CD4-positive, alpha-beta T cell treated with Interleukin-6 for 4 hours (primary cell): ENCODE measurements at regions not wholly inside any gene's neighbourhood (a gene's known extent, or its start where the extent isn't known, plus 50 kb on each side); places are given as distances from the start of the nearest gene placed in this dataset.

Source experiments
- DNase-seq: peaks from one replicate; pipeline ENCODE4 v3.0.0-alpha.2; 2020; ENCODE audit warnings: mixed read lengths

GRCh38 chr1:88188038-88188437 lies 496.0 kb upstream of the PKN2 start:
- DNase-seq: no peak

DNA sequence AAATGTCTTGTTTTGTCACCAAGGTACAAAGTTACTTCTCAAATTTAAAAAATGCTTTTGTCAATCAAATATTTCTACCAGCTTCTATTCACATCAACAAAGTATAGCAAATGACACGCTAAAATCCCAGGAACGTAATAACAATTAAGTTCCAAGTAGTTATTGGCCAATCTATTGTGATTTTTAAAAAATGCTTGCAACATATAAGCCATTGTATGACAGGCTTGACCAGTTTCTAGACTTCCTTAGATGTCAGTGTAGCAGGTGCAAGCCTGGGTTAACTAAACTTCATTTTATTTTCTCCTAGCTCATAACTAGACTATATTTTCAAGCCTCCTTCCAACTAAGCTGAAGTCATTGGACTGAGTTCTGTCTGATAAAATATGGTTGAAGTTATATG lies 494.5 kb upstream of the PKN2 start:
- no peak for DNase-seq

DNA sequence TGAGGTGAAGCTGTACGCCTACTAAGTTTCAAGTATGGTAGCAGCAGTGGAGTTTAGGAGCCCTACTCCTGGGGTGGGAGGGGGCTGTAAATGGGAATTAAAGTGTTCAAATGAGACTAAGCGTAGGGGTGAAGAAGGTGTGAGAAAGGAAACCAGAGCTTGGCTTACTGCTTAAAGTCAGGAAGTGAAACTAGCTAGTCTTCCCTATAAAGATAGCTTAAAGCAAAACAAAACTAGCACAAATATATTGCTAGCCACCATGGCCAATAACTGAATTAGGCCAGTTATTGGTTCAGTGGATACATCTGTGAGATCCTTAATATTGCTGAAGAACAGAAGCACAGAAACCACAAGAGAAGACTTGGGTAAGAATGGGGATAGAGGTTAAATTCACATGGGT lies 492.2 kb upstream of the PKN2 start:
- DNase-seq: no peak

DNA sequence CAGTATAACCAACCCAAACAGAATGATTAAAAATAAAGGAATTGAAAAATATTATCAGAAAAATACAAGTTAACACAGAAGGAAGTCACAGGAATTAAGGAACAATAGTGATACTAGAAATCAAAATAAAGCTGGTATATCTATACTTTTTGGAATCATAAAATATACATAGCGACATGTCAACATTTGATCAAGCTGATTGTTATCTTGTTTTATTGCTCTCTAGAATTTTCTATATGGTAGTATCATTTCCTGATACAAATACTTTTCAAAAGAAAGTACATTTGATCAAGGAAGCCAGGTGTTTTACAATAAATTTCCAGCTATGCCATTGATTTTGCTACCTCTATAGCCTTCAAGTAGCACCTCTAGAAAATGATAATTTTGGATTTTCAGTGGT lies 489.5 kb upstream of the PKN2 start:
- no peak for DNase-seq

- DNase-seq: no peak
Measured at GRCh38 chr1:88200545-88200944, 483.5 kb upstream of the PKN2 start.

- no peak for DNase-seq
Measured at GRCh38 chr1:88204111-88204510, 480.0 kb upstream of the PKN2 start.

DNA sequence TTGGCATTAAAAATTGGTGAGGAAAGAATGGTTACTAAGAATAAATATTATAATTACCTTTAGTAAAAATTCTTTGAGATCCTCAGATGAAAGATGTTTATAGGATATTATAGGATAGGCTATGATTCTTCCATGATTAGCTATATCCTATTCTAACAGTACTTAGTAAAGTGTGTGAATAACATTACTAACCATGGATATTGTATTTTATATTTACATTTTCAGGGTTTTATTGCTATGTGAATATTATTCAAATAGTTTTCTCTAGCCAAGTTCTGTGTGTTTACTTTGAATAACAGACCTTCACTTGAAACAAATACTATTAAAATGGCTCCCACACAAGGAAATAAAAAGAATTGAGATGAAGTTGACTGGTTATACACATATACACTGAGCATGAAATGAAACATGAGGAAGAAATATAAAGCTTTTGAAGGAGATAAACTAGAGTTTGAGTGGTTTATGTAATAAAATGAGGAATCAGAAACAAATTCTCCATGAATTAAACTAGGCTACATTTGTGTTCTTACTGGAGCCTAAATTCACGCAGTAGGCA lies 479.4 kb upstream of the PKN2 start:
- DNase-seq: no peak

DNA sequence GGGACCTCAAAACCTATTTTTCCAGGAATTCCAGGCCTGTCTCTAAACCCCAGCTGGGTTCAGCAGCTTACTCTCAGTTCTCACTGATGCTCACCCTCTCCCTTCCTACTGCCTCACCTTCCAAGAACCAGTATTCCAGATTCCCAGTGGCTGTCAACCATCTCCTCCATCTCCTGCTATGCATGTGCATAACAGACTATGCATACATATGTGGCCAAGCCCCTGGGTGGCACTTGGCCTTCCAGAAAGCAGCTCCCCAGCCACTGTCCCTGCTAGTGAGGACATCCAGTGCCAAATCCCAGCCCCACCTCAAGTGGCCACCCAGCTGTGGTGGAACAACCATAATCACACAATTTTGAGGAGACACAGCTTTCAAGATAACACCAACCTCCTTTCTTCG lies 475.7 kb upstream of the PKN2 start:
- DNase-seq: no peak

GRCh38 chr1:88210103-88210787 lies 473.8 kb upstream of the PKN2 start:
- DNase-seq: no peak

- no peak for DNase-seq
Measured at GRCh38 chr1:88216441-88216840, 467.6 kb upstream of the PKN2 start.

GRCh38 chr1:88217386-88217785 lies 466.7 kb upstream of the PKN2 start:
- DNase-seq: no peak

GRCh38 chr1:88219521-88219920 lies 464.6 kb upstream of the PKN2 start:
- no peak for DNase-seq

DNA sequence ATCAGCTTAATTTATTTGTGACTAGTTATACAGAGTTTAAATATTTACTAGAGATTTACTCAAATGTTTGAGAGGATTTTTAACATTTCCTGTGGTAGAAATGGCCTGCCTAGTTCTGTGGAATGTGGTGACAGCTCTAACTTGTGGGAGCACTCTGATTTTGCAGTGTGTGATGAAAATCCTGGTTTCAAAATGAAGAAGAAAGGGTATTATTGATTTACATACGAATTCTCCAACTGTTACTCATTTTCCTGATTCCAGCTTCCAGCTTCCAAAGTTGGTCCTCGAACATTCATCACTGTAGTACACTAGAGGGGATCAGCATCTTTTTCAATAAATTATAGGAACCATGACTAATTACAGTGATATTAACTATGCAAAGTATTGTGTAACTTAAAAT lies 462.7 kb upstream of the PKN2 start:
- no peak for DNase-seq

GRCh38 chr1:88224906-88225305 lies 459.2 kb upstream of the PKN2 start:
- DNase-seq: no peak

DNA sequence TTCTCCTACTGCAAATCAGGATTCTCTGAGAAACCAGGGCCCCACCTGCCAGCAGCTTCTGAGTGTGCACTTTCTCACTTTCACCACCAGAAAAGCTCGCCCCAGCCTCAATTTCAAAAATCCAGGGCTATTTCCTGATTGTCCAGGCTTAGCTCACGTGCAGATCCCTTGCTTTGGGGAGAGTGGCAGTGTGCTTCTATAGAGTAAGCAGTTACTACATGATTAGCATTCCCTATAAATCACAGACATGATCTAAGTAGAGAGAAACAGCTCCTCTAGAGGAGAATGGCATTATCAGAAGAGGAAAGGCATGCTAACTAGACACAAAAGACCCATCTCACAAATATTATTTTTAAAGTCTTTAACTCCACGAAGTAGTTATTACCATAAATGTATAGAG lies 456.0 kb upstream of the PKN2 start:
- no peak for DNase-seq

GRCh38 chr1:88230126-88230525 lies 453.9 kb upstream of the PKN2 start:
- DNase-seq: no peak

DNA sequence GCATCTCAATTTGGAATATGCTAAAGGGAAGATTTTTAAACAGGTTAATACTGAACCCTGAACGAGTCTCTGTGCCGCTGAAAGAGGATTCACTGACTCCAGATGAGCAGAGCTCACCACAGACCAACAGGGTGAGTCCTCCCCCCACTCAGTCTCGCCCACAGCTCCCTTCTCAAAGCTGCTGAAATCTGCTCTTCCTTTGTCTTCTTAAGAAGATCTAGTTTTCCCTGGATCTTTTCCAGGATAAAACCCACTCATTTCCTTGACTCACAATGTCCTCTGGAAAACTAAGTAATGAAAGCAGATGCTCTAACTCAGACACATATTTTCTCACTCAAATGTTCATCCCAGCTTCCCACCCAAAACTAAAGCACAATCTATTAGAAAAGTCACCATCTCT lies 447.0 kb upstream of the PKN2 start:
- no peak for DNase-seq

GRCh38 chr1:88239205-88239604 lies 444.9 kb upstream of the PKN2 start:
- no peak for DNase-seq

DNA sequence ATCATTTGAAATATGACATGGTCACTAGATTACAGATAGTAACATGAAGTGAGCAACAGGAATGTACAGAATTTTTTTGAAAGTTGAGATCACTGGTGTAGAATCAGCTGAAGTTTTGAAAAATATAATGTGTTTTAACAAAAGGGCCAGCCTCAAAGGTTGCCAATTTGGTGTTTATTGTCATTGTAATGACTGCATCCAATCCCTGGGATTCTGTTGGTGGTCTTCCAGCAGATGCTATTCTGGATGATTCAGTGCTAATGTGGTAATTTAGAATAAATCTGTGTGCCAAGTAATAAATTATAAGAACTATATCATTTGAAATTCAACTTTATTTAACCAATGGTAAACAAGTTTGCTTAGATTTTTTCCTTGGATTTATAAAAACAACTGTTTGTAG lies 436.4 kb upstream of the PKN2 start:
- no peak for DNase-seq

GRCh38 chr1:88250915-88251314 lies 433.2 kb upstream of the PKN2 start:
- DNase-seq: no peak

DNA sequence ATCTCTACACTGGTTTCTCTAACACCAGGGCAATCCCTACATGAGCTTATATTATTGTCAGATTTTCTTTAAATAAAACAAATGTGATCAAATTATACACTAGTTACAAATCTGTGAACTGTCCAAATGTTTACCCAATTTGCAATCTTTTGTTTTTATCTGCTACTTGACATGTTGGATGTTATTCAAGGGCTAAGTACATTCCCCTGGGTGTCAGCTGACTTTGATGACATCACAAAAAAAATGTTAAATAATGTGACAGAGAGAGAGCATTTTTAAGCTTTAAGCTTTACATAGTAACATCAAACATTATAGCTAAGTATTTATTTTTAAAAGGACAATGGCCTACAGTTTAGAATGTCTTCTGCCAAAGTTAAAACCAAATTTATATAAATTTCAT lies 431.3 kb upstream of the PKN2 start:
- DNase-seq: no peak

DNA sequence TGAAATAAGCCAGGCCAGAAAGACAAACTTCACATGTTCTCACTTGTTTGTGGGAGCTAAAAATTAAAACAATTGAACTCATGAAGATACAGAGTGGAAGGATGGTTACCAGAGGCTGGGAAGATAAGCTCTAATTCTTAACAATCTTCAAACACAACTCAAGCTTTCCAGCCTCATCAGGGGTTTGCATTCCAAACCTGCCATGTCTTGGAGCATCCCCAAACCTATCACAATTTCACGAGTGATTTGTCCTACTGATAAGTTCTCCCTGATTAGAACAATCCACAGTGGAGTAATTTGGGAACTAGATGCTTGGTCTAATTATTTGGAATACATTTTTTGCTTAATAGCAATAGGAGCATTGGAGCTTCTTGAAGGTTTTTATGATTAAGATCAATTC lies 418.5 kb upstream of the PKN2 start:
- DNase-seq: no peak

DNA sequence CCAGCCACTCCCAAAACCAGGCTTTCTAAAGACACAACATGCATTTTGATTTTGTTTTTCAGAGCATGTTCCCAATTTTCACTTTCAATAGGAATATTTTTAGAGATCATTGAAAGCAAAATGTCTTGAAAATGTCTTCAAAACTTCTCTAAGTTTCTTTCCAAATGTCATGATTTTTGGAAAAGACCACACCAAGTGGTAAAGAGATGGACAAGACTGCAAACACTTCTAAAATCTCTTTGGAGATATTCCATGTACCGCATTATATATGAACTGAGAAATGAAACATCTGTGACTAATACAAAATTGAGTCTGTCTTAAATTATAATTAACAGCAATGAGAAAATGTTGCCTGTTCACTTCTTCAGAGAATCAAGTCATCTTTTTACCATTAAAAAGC lies 418.0 kb upstream of the PKN2 start:
- no peak for DNase-seq

DNA sequence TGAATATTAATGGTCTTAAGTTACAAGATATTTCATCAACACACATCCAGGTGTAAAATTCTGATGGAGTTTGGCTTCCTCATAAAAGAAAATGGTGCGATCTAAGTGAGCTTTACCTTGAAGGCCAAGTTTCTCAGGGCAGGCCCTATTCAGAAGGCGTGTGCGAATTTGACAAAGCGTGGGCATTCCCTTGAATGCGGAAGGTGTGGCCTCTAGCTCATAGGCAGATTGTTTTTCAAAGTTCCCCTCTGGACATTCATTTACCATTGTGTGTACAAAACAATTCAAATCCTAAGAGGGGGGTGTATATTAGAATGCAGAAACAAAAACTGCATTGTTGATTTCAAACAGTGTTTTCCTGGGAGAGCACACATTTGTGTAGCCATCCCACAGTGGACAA lies 411.9 kb upstream of the PKN2 start:
- DNase-seq: no peak

- DNase-seq: no peak
Measured at GRCh38 chr1:88274431-88274830, 409.6 kb upstream of the PKN2 start.
